ENCODE measurements at regions not wholly inside any gene's neighbourhood (a gene's known extent, or its start where the extent isn't known, plus 50 kb on each side); places are given as distances from the start of the nearest gene placed in this dataset.

DNA sequence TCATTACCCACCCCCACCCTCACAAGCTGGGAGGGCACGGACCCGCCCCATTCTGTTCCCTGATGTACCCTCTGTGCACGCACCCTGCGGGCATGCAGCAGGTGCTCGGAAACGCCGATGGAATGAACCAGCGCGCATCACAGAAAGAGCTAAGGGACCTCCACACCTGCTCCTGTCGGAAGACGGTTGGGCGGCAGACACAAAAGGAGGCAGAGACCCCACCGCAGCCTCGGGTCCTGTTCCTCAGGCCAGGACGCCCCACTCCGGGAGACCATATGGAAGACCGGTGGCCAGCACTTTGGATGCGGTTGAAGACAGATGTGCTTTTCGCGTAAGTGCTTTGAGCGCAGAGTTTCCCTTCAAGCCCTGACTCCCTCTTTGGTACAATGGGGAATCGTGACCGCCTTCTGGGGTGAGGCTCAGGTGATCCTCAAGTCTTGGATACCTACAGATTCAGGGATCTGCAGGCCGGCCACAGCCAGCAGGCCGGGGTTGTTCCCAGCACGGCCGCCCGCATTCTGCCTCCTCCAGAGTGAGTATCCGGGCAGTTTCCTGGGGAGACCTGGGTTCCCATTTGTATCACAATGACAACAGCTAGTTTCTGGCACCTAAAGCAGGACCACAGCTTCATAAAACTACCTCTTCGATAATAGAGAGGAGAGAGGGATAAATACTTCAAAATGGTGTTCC is 123.1 kb downstream of the FOXL1 start:
- Histone ChIP-seq H3K4me3 (ENCODE audit: low read depth in 1 of 3, low read length in 3 of 3) (no peak overlapping the region), H3K9ac (ENCODE audit: low read depth in 1 of 2, low read length in 2 of 2) (no peak overlapping the region), H3K9me3 (ENCODE audit: control insufficient read depth in 4 of 4, low read length in 3 of 4) (no peaks in the 10 kb centered on the region), H3K36me3 (ENCODE audit: control insufficient read depth in 4 of 4, insufficient read depth in 3 of 4, low read depth in 1 of 4, low read length in 3 of 4) (no peaks in the 10 kb centered on the region), H3K4me1 (ENCODE audit: control insufficient read depth in 4 of 4, insufficient read depth in 4 of 4, low read length in 3 of 4) (no peaks in the 10 kb centered on the region), H3K27me3 (ENCODE audit: control insufficient read depth in 4 of 4, insufficient read depth in 4 of 4, low read length in 3 of 4) (peaks cover 0 to 8% (median 0%) of the 10 kb centered on the region in 4 donors), H3K27ac (ENCODE audit: low read depth in 1 of 2, low read length in 2 of 2) (no peak overlapping the region)
- no peak for DNase-seq (ENCODE audit: low spot score)
- no peak for TF ChIP-seq YY1 (IDR thresholded peaks at IDR 0.05)
- TF ChIP-seq, protein P1, sequence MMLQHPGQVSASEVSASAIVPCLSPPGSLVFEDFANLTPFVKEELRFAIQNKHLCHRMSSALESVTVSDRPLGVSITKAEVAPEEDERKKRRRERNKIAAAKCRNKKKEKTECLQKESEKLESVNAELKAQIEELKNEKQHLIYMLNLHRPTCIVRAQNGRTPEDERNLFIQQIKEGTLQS (IDR thresholded peaks at IDR 0.05): no peak
- TF ChIP-seq, protein P2, sequence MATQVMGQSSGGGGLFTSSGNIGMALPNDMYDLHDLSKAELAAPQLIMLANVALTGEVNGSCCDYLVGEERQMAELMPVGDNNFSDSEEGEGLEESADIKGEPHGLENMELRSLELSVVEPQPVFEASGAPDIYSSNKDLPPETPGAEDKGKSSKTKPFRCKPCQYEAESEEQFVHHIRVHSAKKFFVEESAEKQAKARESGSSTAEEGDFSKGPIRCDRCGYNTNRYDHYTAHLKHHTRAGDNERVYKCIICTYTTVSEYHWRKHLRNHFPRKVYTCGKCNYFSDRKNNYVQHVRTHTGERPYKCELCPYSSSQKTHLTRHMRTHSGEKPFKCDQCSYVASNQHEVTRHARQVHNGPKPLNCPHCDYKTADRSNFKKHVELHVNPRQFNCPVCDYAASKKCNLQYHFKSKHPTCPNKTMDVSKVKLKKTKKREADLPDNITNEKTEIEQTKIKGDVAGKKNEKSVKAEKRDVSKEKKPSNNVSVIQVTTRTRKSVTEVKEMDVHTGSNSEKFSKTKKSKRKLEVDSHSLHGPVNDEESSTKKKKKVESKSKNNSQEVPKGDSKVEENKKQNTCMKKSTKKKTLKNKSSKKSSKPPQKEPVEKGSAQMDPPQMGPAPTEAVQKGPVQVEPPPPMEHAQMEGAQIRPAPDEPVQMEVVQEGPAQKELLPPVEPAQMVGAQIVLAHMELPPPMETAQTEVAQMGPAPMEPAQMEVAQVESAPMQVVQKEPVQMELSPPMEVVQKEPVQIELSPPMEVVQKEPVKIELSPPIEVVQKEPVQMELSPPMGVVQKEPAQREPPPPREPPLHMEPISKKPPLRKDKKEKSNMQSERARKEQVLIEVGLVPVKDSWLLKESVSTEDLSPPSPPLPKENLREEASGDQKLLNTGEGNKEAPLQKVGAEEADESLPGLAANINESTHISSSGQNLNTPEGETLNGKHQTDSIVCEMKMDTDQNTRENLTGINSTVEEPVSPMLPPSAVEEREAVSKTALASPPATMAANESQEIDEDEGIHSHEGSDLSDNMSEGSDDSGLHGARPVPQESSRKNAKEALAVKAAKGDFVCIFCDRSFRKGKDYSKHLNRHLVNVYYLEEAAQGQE (IDR thresholded peaks at IDR 0.05): no peak
- TF ChIP-seq JUND (IDR thresholded peaks at IDR 0.05): no peak
- TF ChIP-seq EGR1 (IDR thresholded peaks at IDR 0.05; ENCODE audit: low read depth in 2 of 2): no peak
- TF ChIP-seq, protein P3, sequence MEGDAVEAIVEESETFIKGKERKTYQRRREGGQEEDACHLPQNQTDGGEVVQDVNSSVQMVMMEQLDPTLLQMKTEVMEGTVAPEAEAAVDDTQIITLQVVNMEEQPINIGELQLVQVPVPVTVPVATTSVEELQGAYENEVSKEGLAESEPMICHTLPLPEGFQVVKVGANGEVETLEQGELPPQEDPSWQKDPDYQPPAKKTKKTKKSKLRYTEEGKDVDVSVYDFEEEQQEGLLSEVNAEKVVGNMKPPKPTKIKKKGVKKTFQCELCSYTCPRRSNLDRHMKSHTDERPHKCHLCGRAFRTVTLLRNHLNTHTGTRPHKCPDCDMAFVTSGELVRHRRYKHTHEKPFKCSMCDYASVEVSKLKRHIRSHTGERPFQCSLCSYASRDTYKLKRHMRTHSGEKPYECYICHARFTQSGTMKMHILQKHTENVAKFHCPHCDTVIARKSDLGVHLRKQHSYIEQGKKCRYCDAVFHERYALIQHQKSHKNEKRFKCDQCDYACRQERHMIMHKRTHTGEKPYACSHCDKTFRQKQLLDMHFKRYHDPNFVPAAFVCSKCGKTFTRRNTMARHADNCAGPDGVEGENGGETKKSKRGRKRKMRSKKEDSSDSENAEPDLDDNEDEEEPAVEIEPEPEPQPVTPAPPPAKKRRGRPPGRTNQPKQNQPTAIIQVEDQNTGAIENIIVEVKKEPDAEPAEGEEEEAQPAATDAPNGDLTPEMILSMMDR (IDR thresholded peaks at IDR 0.05; ENCODE audit: low read depth, low read length, missing input control): no peak
- TF ChIP-seq, protein P4, sequence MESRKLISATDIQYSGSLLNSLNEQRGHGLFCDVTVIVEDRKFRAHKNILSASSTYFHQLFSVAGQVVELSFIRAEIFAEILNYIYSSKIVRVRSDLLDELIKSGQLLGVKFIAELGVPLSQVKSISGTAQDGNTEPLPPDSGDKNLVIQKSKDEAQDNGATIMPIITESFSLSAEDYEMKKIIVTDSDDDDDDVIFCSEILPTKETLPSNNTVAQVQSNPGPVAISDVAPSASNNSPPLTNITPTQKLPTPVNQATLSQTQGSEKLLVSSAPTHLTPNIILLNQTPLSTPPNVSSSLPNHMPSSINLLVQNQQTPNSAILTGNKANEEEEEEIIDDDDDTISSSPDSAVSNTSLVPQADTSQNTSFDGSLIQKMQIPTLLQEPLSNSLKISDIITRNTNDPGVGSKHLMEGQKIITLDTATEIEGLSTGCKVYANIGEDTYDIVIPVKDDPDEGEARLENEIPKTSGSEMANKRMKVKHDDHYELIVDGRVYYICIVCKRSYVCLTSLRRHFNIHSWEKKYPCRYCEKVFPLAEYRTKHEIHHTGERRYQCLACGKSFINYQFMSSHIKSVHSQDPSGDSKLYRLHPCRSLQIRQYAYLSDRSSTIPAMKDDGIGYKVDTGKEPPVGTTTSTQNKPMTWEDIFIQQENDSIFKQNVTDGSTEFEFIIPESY (IDR thresholded peaks at IDR 0.05): no peak
- TF ChIP-seq TAF1 (conservative IDR thresholded peaks at IDR 0.05): no peak
- TF ChIP-seq SP1 (IDR thresholded peaks at IDR 0.05): no peak
- TF ChIP-seq NR2F2 (IDR thresholded peaks at IDR 0.05): no peak
- TF ChIP-seq HNF4G (IDR thresholded peaks at IDR 0.05): no peak
- no peak for TF ChIP-seq HNF4A (conservative IDR thresholded peaks at IDR 0.05)
- no peak for TF ChIP-seq RAD21 (IDR thresholded peaks at IDR 0.05)
- 93% methylated on average over 30 of the region's 30 CpGs for WGBS

DNA sequence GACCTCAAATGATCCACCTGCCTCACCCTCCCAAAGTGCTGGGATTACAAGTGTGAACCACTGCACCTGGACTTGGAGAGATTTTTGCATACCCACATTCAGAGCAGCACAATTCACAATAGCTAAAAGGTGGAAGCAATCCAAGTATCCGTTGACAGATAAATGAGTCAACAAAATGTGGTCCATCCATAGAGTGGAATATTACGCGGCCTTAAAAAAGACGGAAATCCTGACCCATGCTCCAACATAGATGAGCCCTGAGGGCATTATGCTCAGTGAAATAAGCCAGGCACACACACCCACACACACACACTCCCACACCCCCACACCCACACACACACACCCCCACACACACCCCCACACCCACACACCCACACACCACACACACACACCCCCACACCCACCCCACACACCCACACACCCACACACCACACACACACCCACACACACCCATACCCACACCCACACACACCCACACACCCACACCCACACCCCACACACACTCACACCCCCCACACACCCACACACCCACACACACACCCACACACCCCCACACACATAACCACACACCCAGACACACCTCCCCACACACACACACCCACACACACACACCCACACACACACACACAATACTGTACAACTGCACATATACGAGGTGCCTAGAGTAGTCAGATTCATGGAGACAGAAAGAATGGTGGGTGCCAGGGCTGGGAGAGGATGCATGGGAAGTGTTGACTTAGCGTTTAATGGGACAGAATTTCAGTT is 124.7 kb downstream of the FOXL1 start:
- no peaks in the 10 kb centered on the region for H3K9me3 ChIP-seq (ENCODE audit: control insufficient read depth in 4 of 4, low read length in 3 of 4)
- no peak overlapping the region for H3K27ac ChIP-seq (ENCODE audit: low read depth in 1 of 2, low read length in 2 of 2)
- H3K9ac ChIP-seq (ENCODE audit: low read depth in 1 of 2, low read length in 2 of 2): no peak overlapping the region
- no peak for DNase-seq (ENCODE audit: low spot score)
- 82% methylated on average over 6 of the region's 6 CpGs for WGBS
- H3K4me1 ChIP-seq (ENCODE audit: control insufficient read depth in 4 of 4, insufficient read depth in 4 of 4, low read length in 3 of 4): no peaks in the 10 kb centered on the region
- no peaks in the 10 kb centered on the region for H3K36me3 ChIP-seq (ENCODE audit: control insufficient read depth in 4 of 4, insufficient read depth in 3 of 4, low read depth in 1 of 4, low read length in 3 of 4)
- H3K27me3 ChIP-seq (ENCODE audit: control insufficient read depth in 4 of 4, insufficient read depth in 4 of 4, low read length in 3 of 4): peaks cover 0 to 8% (median 0%) of the 10 kb centered on the region in 4 donors
- H3K4me3 ChIP-seq (ENCODE audit: low read depth in 1 of 3, low read length in 3 of 3): no peak overlapping the region
- TF ChIP-seq EGR1 (IDR thresholded peaks at IDR 0.05; ENCODE audit: low read depth in 2 of 2) (no peak), JUND (IDR thresholded peaks at IDR 0.05) (no peak), RXRA (IDR thresholded peaks at IDR 0.05) (no peak), SP1 (IDR thresholded peaks at IDR 0.05) (no peak), TAF1 (conservative IDR thresholded peaks at IDR 0.05) (no peak), FOXA2 (IDR thresholded peaks at IDR 0.05) (no peak), YY1 (IDR thresholded peaks at IDR 0.05) (no peak)
- TF ChIP-seq, protein P1 (IDR thresholded peaks at IDR 0.05): no peak
- TF ChIP-seq, protein P2 (IDR thresholded peaks at IDR 0.05): no peak
- TF ChIP-seq, protein P3 (IDR thresholded peaks at IDR 0.05; ENCODE audit: low read depth, low read length, missing input control): no peak

Measured in liver (tissue), 8 donors.